HCT116 (cell line): ENCODE measurements at regions not wholly inside any gene's neighbourhood (a gene's known extent, or its start where the extent isn't known, plus 50 kb on each side); places are given as distances from the start of the nearest gene placed in this dataset.

ENCODE experiments used
- ATAC-seq: fragments of 200-7000 bp; cut with Tn5 transposase; 2 replicates; pipeline ENCODE4 v1.9.1; 2020; ENCODE audit warnings: mild to moderate bottlenecking, moderate library complexity
- BruUV-seq: library from RNA; stranded (reverse); fragments of 400-500 nt; replicated peaks from 2 replicates; lab custom pipeline; 2021; lab: Mats Ljungman, UMichigan
- CTCF ChIA-PET: fragments of 300-600 bp; sonication (Branson Sonifier 250); formaldehyde crosslinking; loops from one replicate; lab custom pipeline; 2021; ENCODE audit warnings: antibody characterized with exemption; lab: Charles Lee
- POLR2A ChIA-PET: fragments of 300-600, 350-600 bp; sonication (Branson Sonifier 250); formaldehyde crosslinking; loops from one replicate; lab custom pipeline; 2021; ENCODE audit warnings: antibody characterized with exemption; lab: Charles Lee
- RAD21 ChIA-PET, 2 experiments: fragments of 300-600 bp; sonication (Branson Sonifier 250); formaldehyde crosslinking; loops; one replicate each; lab custom pipeline; 2023; ENCODE audit warnings: low total read pairs in 2 of 2; ENCODE audit not compliant: uncharacterized antibody in 2 of 2, unreplicated experiment in 2 of 2, low non-redundant PET in 1 of 2; lab: Charles Lee
- DNase-seq: peaks from one replicate; pipeline ENCODE4 v3.0.0-alpha.2; 2010; ENCODE audit warnings: low read depth, low spot score
- H2AFZ ChIP-seq: fragments of 200-600 bp; shearing (Covaris generic), sonication (generic); 2 replicates; pipeline ENCODE4 v1.6.1; 2017; ENCODE audit warnings: low read depth, mixed run types, mixed read lengths, antibody characterized with exemption, low read length; ENCODE audit not compliant: poor library complexity, severe bottlenecking
- H3K27ac ChIP-seq: 2 replicates; pipeline ENCODE4 v1.5.1; 2012; ENCODE audit warnings: low read depth, low read length
- H3K27me3 ChIP-seq: fragments of 200-600 bp; sonication (generic); 2 replicates; pipeline ENCODE4 v1.6.1; 2016; ENCODE audit warnings: mixed run types, low read length, mixed read lengths; ENCODE audit not compliant: insufficient read depth
- H3K36me3 ChIP-seq, 2 experiments: fragments of 200-500 bp in 1 of 2; fragments of 200-600 bp in 1 of 2; sonication (Bioruptor generic) in 1 of 2; sonication (generic) in 1 of 2; 2 replicates each; pipeline versions ENCODE4 v1.5.1 to v1.6.1; 2014 to 2016; ENCODE audit warnings: low read length in 2 of 2, inconsistent platforms in 1 of 2, mixed read lengths in 1 of 2, mixed run types in 1 of 2; ENCODE audit not compliant: insufficient read depth in 2 of 2, control insufficient read depth in 1 of 2
- H3K4me1 ChIP-seq, 2 experiments: fragments of 200-600 bp in 1 of 2; sonication (generic) in 1 of 2; 2 replicates each; pipeline versions ENCODE4 v1.5.1 to v1.6.1; 2012 to 2017; ENCODE audit warnings: low read length in 2 of 2, inconsistent platforms in 1 of 2, mild to moderate bottlenecking in 1 of 2, mixed read lengths in 1 of 2, mixed run types in 1 of 2, moderate library complexity in 1 of 2; ENCODE audit not compliant: insufficient read depth in 2 of 2, control insufficient read depth in 1 of 2
- H3K4me2 ChIP-seq: fragments of 200-600 bp; sonication (generic); 2 replicates; pipeline ENCODE4 v1.6.1; 2017; ENCODE audit warnings: mixed run types, low read length, mixed read lengths
- H3K4me3 ChIP-seq, 2 experiments: fragments of 200-600 bp in 1 of 2; sonication (generic) in 1 of 2; replicated peaks in 1 of 2; 2 replicates each; pipeline ENCODE4 v1.5.1; 2011 to 2016; ENCODE audit warnings: low read length in 2 of 2, control low read depth in 1 of 2, low read depth in 1 of 2, mild to moderate bottlenecking in 1 of 2, mixed read lengths in 1 of 2, mixed run types in 1 of 2
- H3K79me2 ChIP-seq: fragments of 200-600 bp; sonication (generic); 2 replicates; pipeline ENCODE4 v1.6.1; 2017; ENCODE audit warnings: mild to moderate bottlenecking, mixed run types, low read length, moderate library complexity, mixed read lengths; ENCODE audit not compliant: insufficient read depth
- H3K9ac ChIP-seq: fragments of 200-600 bp; sonication (generic); 2 replicates; pipeline ENCODE4 v1.6.1; 2016; ENCODE audit warnings: low read length, mixed read lengths
- H3K9me2 ChIP-seq: fragments of 200-600 bp; sonication (generic), shearing (Covaris generic); 2 replicates; pipeline ENCODE4 v1.6.1; 2017; ENCODE audit warnings: mixed run types, mild to moderate bottlenecking, moderate library complexity; ENCODE audit not compliant: insufficient read depth
- H3K9me3 ChIP-seq, 2 experiments: fragments of 200-500 bp in 1 of 2; fragments of 200-600 bp in 1 of 2; sonication (Bioruptor generic) in 1 of 2; sonication (generic) in 1 of 2; 2 replicates each; pipeline ENCODE4 v1.6.1; 2014 to 2017; ENCODE audit warnings: low read length in 2 of 2, mixed read lengths in 2 of 2, inconsistent platforms in 1 of 2, low read depth in 1 of 2, mild to moderate bottlenecking in 1 of 2, mixed run types in 1 of 2, moderate library complexity in 1 of 2; ENCODE audit not compliant: control insufficient read depth in 1 of 2, insufficient read depth in 1 of 2
- H4K20me1 ChIP-seq: fragments of 200-600 bp; sonication (generic), shearing (Covaris generic); 2 replicates; pipeline ENCODE4 v1.6.1; 2017; ENCODE audit warnings: mixed run types, mild to moderate bottlenecking, moderate library complexity; ENCODE audit not compliant: insufficient read depth
- CEBPB ChIP-seq: IDR thresholded peaks from 2 replicates; pipeline ENCODE4 v1.6.1; 2012; ENCODE audit warnings: low read depth
- POLR2A ChIP-seq: IDR thresholded peaks from 2 replicates; pipeline ENCODE4 v1.7.0; 2011; ENCODE audit warnings: borderline replicate concordance; ENCODE audit not compliant: insufficient read depth, insufficient read length; ENCODE audit errors: extremely low read depth
- REST ChIP-seq: IDR thresholded peaks from 2 replicates; pipeline ENCODE4 v1.6.1; 2012; ENCODE audit warnings: low read depth
- SIN3A ChIP-seq: IDR thresholded peaks from 2 replicates; pipeline ENCODE4 v1.6.1; 2012; ENCODE audit warnings: low read depth
- SRF ChIP-seq: IDR thresholded peaks from 2 replicates; pipeline ENCODE4 v1.6.1; 2012; ENCODE audit warnings: low read depth
- ZNF274 ChIP-seq: fragments of 200-500 bp; sonication (Bioruptor generic); IDR thresholded peaks from 2 replicates; pipeline ENCODE4 v1.6.1; 2014; ENCODE audit warnings: mild to moderate bottlenecking, low read depth, low read length, inconsistent platforms
- intact Hi-C: fragments of 100-400 bp; cut with micrococcal nuclease; formaldehyde crosslinking; loops from 2 replicates; pipeline ENCODE4 v1.10.0; 2022

- no TSS peak for BruUV-seq
- ATAC-seq (no peak), DNase-seq (no peak)
- H3K9ac ChIP-seq: no peak overlapping the region
- intact Hi-C loops: no loop called here
- no peaks in the 10 kb centered on the region for H4K20me1 ChIP-seq
- no peaks in the 10 kb centered on the region for H3K4me1 ChIP-seq
- POLR2A ChIA-PET: no interaction called here
- RAD21 ChIA-PET: no interaction called here
- TF ChIP-seq REST (no peak), SRF (no peak), CEBPB (no peak), SIN3A (no peak), ZNF274 (no peak)
- TF ChIP-seq, all 23 proteins: peak for 0
- H3K4me2 ChIP-seq: no peak overlapping the region
- no peaks in the 10 kb centered on the region for H3K36me3 ChIP-seq
- H3K4me3 ChIP-seq: no peak overlapping the region
- no peaks in the 10 kb centered on the region for H3K9me2 ChIP-seq
- CTCF ChIA-PET: no interaction called here
- no peak overlapping the region for H3K27ac ChIP-seq
- H3K27me3 ChIP-seq: peaks cover 4% of the 10 kb centered on the region; the same call in 1 of the 2 replicates
- H2AFZ ChIP-seq: no peak overlapping the region
- no peaks in the 10 kb centered on the region for H3K79me2 ChIP-seq
- H3K9me3 ChIP-seq: no peaks in the 10 kb centered on the region
These were observed 1419.9 kb upstream of the TMEM132C start for GRCh38 chr12:126847005-126847629.

DNA sequence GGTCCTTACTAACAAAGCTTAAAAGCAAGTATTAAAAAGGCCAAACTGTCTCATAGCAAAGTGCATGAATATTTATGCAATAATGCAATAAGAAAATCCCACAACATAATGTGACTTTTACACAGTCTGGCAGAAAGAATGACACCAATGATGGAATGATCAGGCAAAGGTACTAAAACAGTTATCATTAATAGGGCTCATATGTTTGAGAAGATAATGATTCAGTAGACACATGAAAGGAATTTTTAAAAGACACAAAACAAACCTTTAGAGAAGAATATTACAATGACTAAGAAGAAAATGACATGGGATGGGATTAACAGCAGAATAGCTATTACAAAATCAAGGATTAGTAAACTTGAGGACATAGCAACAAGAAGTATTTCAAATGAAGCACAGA is 1411.2 kb upstream of the TMEM132C start:
- peaks cover 11% of the 10 kb centered on the region; the same call in 1 of the 2 replicates for H3K27me3 ChIP-seq
- H3K79me2 ChIP-seq: no peaks in the 10 kb centered on the region
- no peak overlapping the region for H3K9ac ChIP-seq
- H2AFZ ChIP-seq: no peak overlapping the region
- H3K36me3 ChIP-seq: no peaks in the 10 kb centered on the region
- no peak overlapping the region for H3K4me3 ChIP-seq
- ChIA-PET CTCF (no interaction called here), POLR2A (no interaction called here), RAD21 (no interaction called here)
- no peaks in the 10 kb centered on the region for H4K20me1 ChIP-seq
- intact Hi-C loops: no loop called here
- H3K9me3 ChIP-seq: no peaks in the 10 kb centered on the region
- DNase-seq: no peak
- no peaks in the 10 kb centered on the region for H3K4me1 ChIP-seq
- H3K4me2 ChIP-seq: no peak overlapping the region
- BruUV-seq: no TSS peak
- H3K9me2 ChIP-seq: no peaks in the 10 kb centered on the region
- no peak for ATAC-seq
- TF ChIP-seq REST: no peak
- no peak for TF ChIP-seq POLR2A
- H3K27ac ChIP-seq: no peak overlapping the region
